ENCODE measurements at regions not wholly inside any gene's neighbourhood (a gene's known extent, or its start where the extent isn't known, plus 50 kb on each side); places are given as distances from the start of the nearest gene placed in this dataset.

DNA sequence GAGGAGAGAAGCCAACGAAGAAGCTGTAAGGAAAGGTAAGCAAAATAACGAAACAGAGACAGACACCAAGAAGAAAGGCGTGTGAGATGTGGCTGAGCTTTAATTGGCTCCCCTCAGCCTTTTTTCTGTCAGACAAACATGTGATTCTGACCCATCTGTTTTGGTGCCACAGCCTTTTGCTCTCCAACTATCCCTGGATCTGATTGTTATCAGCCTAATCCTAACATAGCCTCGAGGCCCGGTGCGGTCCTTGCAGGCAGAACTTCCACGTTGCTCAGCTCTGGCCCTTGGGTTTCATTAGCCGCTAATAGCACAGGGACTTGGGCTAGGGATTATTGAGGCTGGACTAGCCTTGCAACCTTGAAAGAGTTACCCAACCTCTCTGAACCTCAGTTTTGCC is 57.9 kb upstream of the CACNA2D3 start:
- DNase-seq, result no peak
- H3K9me3 ChIP-seq (ENCODE audit: control insufficient read depth in 1 of 2, insufficient read depth in 1 of 2, low read length in 2 of 2), result peaks cover 1 to 4% of the 10 kb centered on the region in 2 experiments
- TF ChIP-seq, protein P1, sequence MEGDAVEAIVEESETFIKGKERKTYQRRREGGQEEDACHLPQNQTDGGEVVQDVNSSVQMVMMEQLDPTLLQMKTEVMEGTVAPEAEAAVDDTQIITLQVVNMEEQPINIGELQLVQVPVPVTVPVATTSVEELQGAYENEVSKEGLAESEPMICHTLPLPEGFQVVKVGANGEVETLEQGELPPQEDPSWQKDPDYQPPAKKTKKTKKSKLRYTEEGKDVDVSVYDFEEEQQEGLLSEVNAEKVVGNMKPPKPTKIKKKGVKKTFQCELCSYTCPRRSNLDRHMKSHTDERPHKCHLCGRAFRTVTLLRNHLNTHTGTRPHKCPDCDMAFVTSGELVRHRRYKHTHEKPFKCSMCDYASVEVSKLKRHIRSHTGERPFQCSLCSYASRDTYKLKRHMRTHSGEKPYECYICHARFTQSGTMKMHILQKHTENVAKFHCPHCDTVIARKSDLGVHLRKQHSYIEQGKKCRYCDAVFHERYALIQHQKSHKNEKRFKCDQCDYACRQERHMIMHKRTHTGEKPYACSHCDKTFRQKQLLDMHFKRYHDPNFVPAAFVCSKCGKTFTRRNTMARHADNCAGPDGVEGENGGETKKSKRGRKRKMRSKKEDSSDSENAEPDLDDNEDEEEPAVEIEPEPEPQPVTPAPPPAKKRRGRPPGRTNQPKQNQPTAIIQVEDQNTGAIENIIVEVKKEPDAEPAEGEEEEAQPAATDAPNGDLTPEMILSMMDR (IDR thresholded peaks at IDR 0.05), result no peak
- Mint-ChIP-seq H3K36me3 (ENCODE audit: low read depth) (no peaks in the 10 kb centered on the region), H3K9me3 (no peaks in the 10 kb centered on the region), H3K4me1 (ENCODE audit: low read depth) (no peaks in the 10 kb centered on the region), H3K27ac (no peak overlapping the region), H3K4me3 (no peak overlapping the region), H3K27me3 (peaks cover 28% of the 10 kb centered on the region)
- ChIA-PET CTCF (no interaction called here), POLR2A (no interaction called here)
- no peak overlapping the region for H3K27ac ChIP-seq (ENCODE audit: low read depth in 1 of 2, low read length in 2 of 2)
- H3K4me3 ChIP-seq (ENCODE audit: low read length), result no peak overlapping the region
- intact Hi-C loops (cut with DNase I, micrococcal nuclease), result no loop called here
- H3K4me1 ChIP-seq (ENCODE audit: insufficient read depth, low read length), result no peaks in the 10 kb centered on the region
- ATAC-seq (ENCODE audit: poor library complexity), result no peak
- no peaks in the 10 kb centered on the region for H3K36me3 ChIP-seq (ENCODE audit: insufficient read depth, low read length)
- no peaks in the 10 kb centered on the region for H3K27me3 ChIP-seq (ENCODE audit: control insufficient read depth in 1 of 2, insufficient read depth in 2 of 2, low read length in 2 of 2)

- H3K4me3 Mint-ChIP-seq, result no peak overlapping the region
- Histone ChIP-seq H3K27ac (ENCODE audit: low read depth in 1 of 2, low read length in 2 of 2) (no peak overlapping the region), H3K27me3 (ENCODE audit: control insufficient read depth in 1 of 2, insufficient read depth in 2 of 2, low read length in 2 of 2) (no peaks in the 10 kb centered on the region), H3K4me1 (ENCODE audit: insufficient read depth, low read length) (no peaks in the 10 kb centered on the region), H3K9me3 (ENCODE audit: control insufficient read depth in 1 of 2, insufficient read depth in 1 of 2, low read length in 2 of 2) (peaks cover 0 to 2% of the 10 kb centered on the region in 2 experiments), H3K4me3 (ENCODE audit: low read length) (no peak overlapping the region), H3K36me3 (ENCODE audit: insufficient read depth, low read length) (no peaks in the 10 kb centered on the region)
- H3K36me3 Mint-ChIP-seq (ENCODE audit: low read depth), result no peaks in the 10 kb centered on the region
- POLR2A ChIA-PET, result no interaction called here
- TF ChIP-seq, protein P1 (IDR thresholded peaks at IDR 0.05), result no peak
- no peak overlapping the region for H3K27ac Mint-ChIP-seq
- DNase-seq (no peak), ATAC-seq (ENCODE audit: poor library complexity) (no peak)
- intact Hi-C loops (cut with DNase I, micrococcal nuclease), result no loop called here
- H3K4me1 Mint-ChIP-seq (ENCODE audit: low read depth), result no peaks in the 10 kb centered on the region
- no peaks in the 10 kb centered on the region for H3K9me3 Mint-ChIP-seq
- CTCF ChIA-PET, result no interaction called here
- H3K27me3 Mint-ChIP-seq, result peaks cover 24% of the 10 kb centered on the region
Measured at GRCh38 chr3:54062546-54062945, 59.8 kb upstream of the CACNA2D3 start.

GRCh38 chr3:54056521-54056920 is 65.8 kb upstream of the CACNA2D3 start:
- H3K36me3 Mint-ChIP-seq (ENCODE audit: low read depth), result no peaks in the 10 kb centered on the region
- TF ChIP-seq, protein P1 (IDR thresholded peaks at IDR 0.05), result no peak
- intact Hi-C loops (cut with DNase I, micrococcal nuclease), result no loop called here
- no peak overlapping the region for H3K27ac Mint-ChIP-seq
- Histone ChIP-seq H3K4me1 (ENCODE audit: insufficient read depth, low read length) (no peaks in the 10 kb centered on the region), H3K27me3 (ENCODE audit: control insufficient read depth in 1 of 2, insufficient read depth in 2 of 2, low read length in 2 of 2) (peaks cover 0 to 3% of the 10 kb centered on the region in 2 experiments), H3K36me3 (ENCODE audit: insufficient read depth, low read length) (no peaks in the 10 kb centered on the region), H3K27ac (ENCODE audit: low read depth in 1 of 2, low read length in 2 of 2) (no peak overlapping the region), H3K9me3 (ENCODE audit: control insufficient read depth in 1 of 2, insufficient read depth in 1 of 2, low read length in 2 of 2) (no peaks in the 10 kb centered on the region), H3K4me3 (ENCODE audit: low read length) (no peak overlapping the region)
- ATAC-seq (ENCODE audit: poor library complexity), result no peak
- ChIA-PET CTCF (no interaction called here), POLR2A (no interaction called here)
- no peaks in the 10 kb centered on the region for H3K9me3 Mint-ChIP-seq
- H3K27me3 Mint-ChIP-seq, result peaks cover 11% of the 10 kb centered on the region
- DNase-seq, result no peak
- H3K4me3 Mint-ChIP-seq, result no peak overlapping the region
- no peaks in the 10 kb centered on the region for H3K4me1 Mint-ChIP-seq (ENCODE audit: low read depth)

All from CD4-positive, alpha-beta T cell (primary cell).